ENCODE measurements at regions not wholly inside any gene's neighbourhood (a gene's known extent, or its start where the extent isn't known, plus 50 kb on each side); places are given as distances from the start of the nearest gene placed in this dataset.

GRCh38 chr10:23951841-23952240 lies 257.1 kb upstream of the KIAA1217 start:
- no peaks in the 10 kb centered on the region for H3K4me1 Mint-ChIP-seq (ENCODE audit: low read depth, unreplicated experiment)
- H3K36me3 Mint-ChIP-seq (ENCODE audit: unreplicated experiment), result no peaks in the 10 kb centered on the region
- no peaks in the 10 kb centered on the region for H3K27me3 Mint-ChIP-seq (ENCODE audit: unreplicated experiment)
- no peak overlapping the region for H3K27ac Mint-ChIP-seq (ENCODE audit: unreplicated experiment)
- DNase-seq, result no peak
- TF ChIP-seq CTCF (IDR thresholded peaks at IDR 0.05; ENCODE audit: partially characterized antibody, unreplicated experiment), result no peak
- no peaks in the 10 kb centered on the region for H3K9me3 Mint-ChIP-seq (ENCODE audit: unreplicated experiment)
- H3K4me3 Mint-ChIP-seq (ENCODE audit: unreplicated experiment), result no peak overlapping the region

GRCh38 chr10:23955456-23956225 lies 253.3 kb upstream of the KIAA1217 start:
- no peak overlapping the region for H3K4me3 Mint-ChIP-seq (ENCODE audit: unreplicated experiment)
- no peak for DNase-seq
- no peaks in the 10 kb centered on the region for H3K4me1 Mint-ChIP-seq (ENCODE audit: low read depth, unreplicated experiment)
- H3K27ac Mint-ChIP-seq (ENCODE audit: unreplicated experiment), result no peak overlapping the region
- TF ChIP-seq CTCF (IDR thresholded peaks at IDR 0.05; ENCODE audit: partially characterized antibody, unreplicated experiment), result no peak
- no peaks in the 10 kb centered on the region for H3K9me3 Mint-ChIP-seq (ENCODE audit: unreplicated experiment)
- H3K36me3 Mint-ChIP-seq (ENCODE audit: unreplicated experiment), result no peaks in the 10 kb centered on the region
- H3K27me3 Mint-ChIP-seq (ENCODE audit: unreplicated experiment), result no peaks in the 10 kb centered on the region

- Mint-ChIP-seq H3K9me3 (ENCODE audit: unreplicated experiment) (no peaks in the 10 kb centered on the region), H3K4me3 (ENCODE audit: unreplicated experiment) (no peak overlapping the region), H3K27me3 (ENCODE audit: unreplicated experiment) (no peaks in the 10 kb centered on the region), H3K36me3 (ENCODE audit: unreplicated experiment) (no peaks in the 10 kb centered on the region), H3K4me1 (ENCODE audit: low read depth, unreplicated experiment) (no peaks in the 10 kb centered on the region), H3K27ac (ENCODE audit: unreplicated experiment) (no peak overlapping the region)
- DNase-seq, result no peak
- TF ChIP-seq CTCF (IDR thresholded peaks at IDR 0.05; ENCODE audit: partially characterized antibody, unreplicated experiment), result no peak
Observed at GRCh38 chr10:23965123-23965522, 243.8 kb upstream of the KIAA1217 start.

GRCh38 chr10:23965880-23966279 lies 243.1 kb upstream of the KIAA1217 start:
- no peak for TF ChIP-seq CTCF (IDR thresholded peaks at IDR 0.05; ENCODE audit: partially characterized antibody, unreplicated experiment)
- Mint-ChIP-seq H3K4me1 (ENCODE audit: low read depth, unreplicated experiment) (no peaks in the 10 kb centered on the region), H3K9me3 (ENCODE audit: unreplicated experiment) (no peaks in the 10 kb centered on the region), H3K27ac (ENCODE audit: unreplicated experiment) (no peak overlapping the region), H3K4me3 (ENCODE audit: unreplicated experiment) (no peak overlapping the region), H3K27me3 (ENCODE audit: unreplicated experiment) (no peaks in the 10 kb centered on the region), H3K36me3 (ENCODE audit: unreplicated experiment) (no peaks in the 10 kb centered on the region)
- DNase-seq, result no peak

GRCh38 chr10:23966504-23967051 lies 242.4 kb upstream of the KIAA1217 start:
- no peak overlapping the region for H3K4me3 Mint-ChIP-seq (ENCODE audit: unreplicated experiment)
- DNase-seq, result no peak
- H3K27ac Mint-ChIP-seq (ENCODE audit: unreplicated experiment), result no peak overlapping the region
- H3K4me1 Mint-ChIP-seq (ENCODE audit: low read depth, unreplicated experiment), result no peaks in the 10 kb centered on the region
- no peaks in the 10 kb centered on the region for H3K27me3 Mint-ChIP-seq (ENCODE audit: unreplicated experiment)
- no peaks in the 10 kb centered on the region for H3K36me3 Mint-ChIP-seq (ENCODE audit: unreplicated experiment)
- TF ChIP-seq CTCF (IDR thresholded peaks at IDR 0.05; ENCODE audit: partially characterized antibody, unreplicated experiment), result no peak
- H3K9me3 Mint-ChIP-seq (ENCODE audit: unreplicated experiment), result no peaks in the 10 kb centered on the region
